SK-N-MC (cell line): ENCODE measurements at regions not wholly inside any gene's neighbourhood (a gene's known extent, or its start where the extent isn't known, plus 50 kb on each side); places are given as distances from the start of the nearest gene placed in this dataset.

Source experiments
- DNase-seq: peaks from one replicate; pipeline ENCODE4 v3.0.0-alpha.2; 2011; ENCODE audit warnings: low read depth, low spot score
- H3K27ac ChIP-seq: fragments of 200-600 bp; sonication (generic); 2 replicates; pipeline ENCODE4 v1.5.1; 2016; ENCODE audit warnings: mixed run types
- H3K36me3 ChIP-seq: fragments of 200-600 bp; sonication (generic); 2 replicates; pipeline ENCODE4 v1.6.1; 2017; ENCODE audit warnings: antibody characterized with exemption, low read length, mixed read lengths; ENCODE audit not compliant: insufficient read depth
- H3K4me3 ChIP-seq: fragments of 200-600 bp; sonication (generic); 2 replicates; pipeline ENCODE4 v1.5.1; 2016
- H3K9ac ChIP-seq: fragments of 200-600 bp; sonication (generic); 2 replicates; pipeline ENCODE4 v1.8.0; 2017; ENCODE audit warnings: mixed run types, mixed read lengths; ENCODE audit not compliant: insufficient read length
- H3K9me3 ChIP-seq: fragments of 200-600 bp; sonication (generic); 2 replicates; pipeline ENCODE4 v1.6.1; 2017; ENCODE audit warnings: low read depth, mild to moderate bottlenecking, antibody characterized with exemption, low read length, moderate library complexity, mixed read lengths
- EZH2 ChIP-seq: fragments of 200-600 bp; sonication (generic); IDR thresholded peaks from one replicate; pipeline ENCODE4 v1.6.1; 2017; ENCODE audit warnings: antibody characterized with exemption
- FOXP2 ChIP-seq: optimal IDR thresholded peaks from 2 replicates; pipeline ENCODE3; 2011; ENCODE audit warnings: mild to moderate bottlenecking, moderate library complexity; ENCODE audit not compliant: insufficient read depth; ENCODE audit errors: extremely low read length, control extremely low read depth
- POLR2AphosphoS5 ChIP-seq: IDR thresholded peaks from 2 replicates; pipeline ENCODE4 v1.6.1; 2012; ENCODE audit warnings: mild to moderate bottlenecking, low read depth, low read length, borderline replicate concordance

- Histone ChIP-seq H3K4me3 (no peak overlapping the region), H3K9me3 (no peaks in the 10 kb centered on the region), H3K36me3 (no peaks in the 10 kb centered on the region), H3K27ac (no peak overlapping the region), H3K9ac (no peak overlapping the region)
- no peak for DNase-seq
- TF ChIP-seq EZH2 (no peak), POLR2AphosphoS5 (no peak), FOXP2 (no peak)
Measured at GRCh38 chr5:13034061-13034460, 910.4 kb downstream of the DNAH5 start.

DNA sequence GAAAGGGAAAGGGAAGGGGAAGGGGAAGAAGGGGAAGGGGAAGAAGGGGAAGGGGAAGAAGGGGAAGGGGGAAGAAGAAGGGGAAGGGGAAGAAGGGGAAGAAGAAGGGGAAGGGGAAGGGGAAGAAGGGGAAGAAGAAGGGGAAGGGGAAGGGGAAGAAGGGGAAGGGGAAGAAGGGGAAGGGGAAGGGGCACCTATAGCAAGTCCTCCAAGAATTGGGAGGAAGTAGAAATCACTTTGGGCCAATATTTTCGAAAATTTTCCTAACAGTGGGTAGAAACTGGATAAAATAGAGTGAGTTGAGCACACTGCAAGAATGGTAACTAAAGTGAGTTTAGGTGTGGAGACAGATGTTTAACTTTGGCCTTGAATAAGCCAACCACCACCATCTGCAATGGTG, 915.3 kb downstream of the DNAH5 start:
- Histone ChIP-seq H3K36me3 (no peaks in the 10 kb centered on the region), H3K4me3 (no peak overlapping the region), H3K9me3 (no peaks in the 10 kb centered on the region), H3K9ac (no peak overlapping the region), H3K27ac (no peak overlapping the region)
- no peak for DNase-seq
- TF ChIP-seq EZH2, result no peak
- no peak for TF ChIP-seq POLR2AphosphoS5
- TF ChIP-seq FOXP2, result no peak

DNA sequence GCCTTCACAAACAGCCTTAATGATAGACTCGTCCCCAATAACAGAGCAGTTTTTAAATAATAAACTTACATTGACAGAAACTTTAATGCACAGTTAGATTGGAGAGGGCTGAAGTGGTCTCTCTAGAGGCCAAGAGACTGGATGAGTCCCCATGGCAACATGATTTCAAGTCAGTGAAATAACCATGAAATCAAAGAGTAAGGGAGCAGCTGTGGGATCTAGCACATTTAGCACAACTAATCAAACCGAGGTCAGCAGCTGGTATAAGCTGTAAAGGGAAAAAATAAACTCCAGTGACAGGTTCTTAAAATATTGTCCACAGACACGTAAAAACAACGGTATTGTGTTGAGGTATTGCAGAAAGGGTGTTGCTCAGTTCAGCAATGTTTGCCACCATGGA, 916.6 kb downstream of the DNAH5 start:
- TF ChIP-seq FOXP2 (no peak), POLR2AphosphoS5 (no peak), EZH2 (no peak)
- H3K9ac ChIP-seq, result no peak overlapping the region

GRCh38 chr5:13019729-13020128, 924.8 kb downstream of the DNAH5 start:
- no peaks in the 10 kb centered on the region for H3K9me3 ChIP-seq
- H3K36me3 ChIP-seq, result no peaks in the 10 kb centered on the region
- H3K9ac ChIP-seq, result no peak overlapping the region
- DNase-seq, result no peak
- no peak overlapping the region for H3K4me3 ChIP-seq
- TF ChIP-seq FOXP2, result no peak
- no peak for TF ChIP-seq POLR2AphosphoS5
- TF ChIP-seq EZH2, result no peak
- no peak overlapping the region for H3K27ac ChIP-seq

More for the DNA sequence above, 916.6 kb downstream of the DNAH5 start:
- no peak overlapping the region for H3K27ac ChIP-seq
- H3K4me3 ChIP-seq, result no peak overlapping the region
- H3K9me3 ChIP-seq, result no peaks in the 10 kb centered on the region
- no peaks in the 10 kb centered on the region for H3K36me3 ChIP-seq
- no peak for DNase-seq

- DNase-seq, result no peak
- Histone ChIP-seq H3K27ac (no peak overlapping the region), H3K36me3 (no peaks in the 10 kb centered on the region), H3K9me3 (no peaks in the 10 kb centered on the region), H3K4me3 (no peak overlapping the region), H3K9ac (no peak overlapping the region)
- TF ChIP-seq FOXP2 (no peak), POLR2AphosphoS5 (no peak), EZH2 (no peak)
Measured at GRCh38 chr5:13003457-13003856, 941.0 kb downstream of the DNAH5 start.

DNA sequence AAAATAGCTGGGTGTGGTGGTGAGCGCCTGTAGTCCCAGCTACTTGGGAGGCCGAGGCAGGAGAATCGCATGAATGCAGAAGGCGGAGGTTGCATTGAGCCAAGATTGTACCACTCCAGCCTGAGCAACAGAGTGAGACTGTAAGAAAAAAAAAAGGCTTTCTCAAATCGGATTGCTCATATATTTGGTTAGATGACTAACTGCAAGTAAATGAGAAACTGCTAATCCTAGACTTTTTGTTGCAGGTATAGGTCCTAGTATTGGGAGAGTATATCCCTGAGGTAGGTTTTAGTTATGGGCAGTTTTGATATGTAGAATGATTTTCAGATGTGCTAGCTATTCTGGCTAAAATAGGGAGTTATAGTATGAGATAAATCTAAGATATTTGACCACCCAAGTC, 944.8 kb downstream of the DNAH5 start:
- Histone ChIP-seq H3K36me3 (no peaks in the 10 kb centered on the region), H3K9me3 (no peaks in the 10 kb centered on the region), H3K9ac (no peak overlapping the region), H3K4me3 (no peak overlapping the region), H3K27ac (no peak overlapping the region)
- TF ChIP-seq POLR2AphosphoS5 (no peak), FOXP2 (no peak), EZH2 (no peak)
- no peak for DNase-seq

DNA sequence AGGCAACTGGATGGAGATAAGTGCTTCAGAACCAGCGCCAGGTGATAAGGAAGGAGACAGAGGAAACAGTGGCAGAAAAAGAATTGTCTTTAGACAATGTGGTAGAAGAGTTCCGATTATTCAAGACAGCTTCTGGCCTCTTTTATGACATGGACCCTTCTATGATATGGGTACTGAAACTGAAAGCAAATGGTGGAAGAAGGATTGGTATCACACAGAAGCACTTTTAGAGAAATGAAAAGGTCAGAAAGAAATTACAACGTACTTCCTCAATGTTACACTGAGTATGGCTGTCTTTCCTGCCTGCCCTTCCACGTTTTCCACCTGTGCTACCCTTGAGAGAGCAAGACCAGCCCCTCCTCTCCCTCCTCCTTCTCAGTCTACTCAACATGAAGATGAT, 959.3 kb downstream of the DNAH5 start:
- Histone ChIP-seq H3K9ac (no peak overlapping the region), H3K4me3 (no peak overlapping the region), H3K36me3 (no peaks in the 10 kb centered on the region), H3K27ac (no peak overlapping the region), H3K9me3 (no peaks in the 10 kb centered on the region)
- TF ChIP-seq FOXP2 (no peak), EZH2 (no peak), POLR2AphosphoS5 (no peak)
- no peak for DNase-seq

GRCh38 chr5:12974856-12975255, 969.6 kb downstream of the DNAH5 start:
- H3K36me3 ChIP-seq, result no peaks in the 10 kb centered on the region
- no peak overlapping the region for H3K9ac ChIP-seq
- no peaks in the 10 kb centered on the region for H3K9me3 ChIP-seq
- no peak overlapping the region for H3K27ac ChIP-seq
- no peak overlapping the region for H3K4me3 ChIP-seq
- no peak for DNase-seq
- no peak for TF ChIP-seq POLR2AphosphoS5
- TF ChIP-seq FOXP2, result no peak
- TF ChIP-seq EZH2, result no peak

DNA sequence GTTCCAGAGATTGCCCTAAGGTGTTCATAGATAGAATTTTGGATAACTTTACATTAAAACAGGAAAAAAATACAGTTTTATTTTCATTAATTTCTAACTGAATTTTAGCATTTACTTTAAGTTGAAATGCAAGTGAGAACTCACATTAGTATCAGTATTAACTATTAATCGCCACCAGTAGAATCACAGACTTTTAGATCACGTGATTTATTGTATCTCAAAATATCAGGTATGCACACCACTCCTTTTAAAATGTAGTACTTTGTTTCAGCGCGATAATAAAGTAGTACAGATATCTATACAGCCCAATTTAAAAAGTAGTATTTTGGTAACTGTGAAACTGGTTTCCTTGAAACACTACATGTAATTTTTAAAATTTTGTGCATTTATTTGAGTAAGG, 978.7 kb downstream of the DNAH5 start:
- no peaks in the 10 kb centered on the region for H3K36me3 ChIP-seq
- TF ChIP-seq FOXP2 (no peak), POLR2AphosphoS5 (no peak), EZH2 (no peak)
- no peak for DNase-seq
- no peaks in the 10 kb centered on the region for H3K9me3 ChIP-seq
- H3K4me3 ChIP-seq, result no peak overlapping the region
- no peak overlapping the region for H3K27ac ChIP-seq
- H3K9ac ChIP-seq, result no peak overlapping the region
